NCI-H1048 (cell line): ENCODE measurements at regions not wholly inside any gene's neighbourhood (a gene's known extent, or its start where the extent isn't known, plus 50 kb on each side); places are given as distances from the start of the nearest gene placed in this dataset.
"Not testable (repeated sequence)": the region's sequence is repeated elsewhere in the genome, so short reads cannot be mapped to it uniquely, and the experiment has no call there.

ENCODE experiments used
- DNase-seq: peaks from one replicate; lab custom pipeline; 2025; lab: John Stamatoyannopoulos, UW

GRCh38 chr6:122182061-122182460 lies 217.4 kb upstream of the HSF2 start:
- no peak for DNase-seq

- DNase-seq, result no peak
These were observed 215.0 kb upstream of the HSF2 start for GRCh38 chr6:122184401-122184827.

GRCh38 chr6:122185458-122185857 lies 214.0 kb upstream of the HSF2 start:
- not testable (repeated sequence) for DNase-seq

- DNase-seq, result no peak
These were observed 212.3 kb upstream of the HSF2 start for GRCh38 chr6:122187186-122187585.

- DNase-seq, result no peak
These were observed 200.5 kb upstream of the HSF2 start for GRCh38 chr6:122198922-122199321.

GRCh38 chr6:122200440-122200839 lies 199.0 kb upstream of the HSF2 start:
- no peak for DNase-seq

- DNase-seq, result no peak
These were observed 196.8 kb upstream of the HSF2 start for GRCh38 chr6:122202576-122203137.

- no peak for DNase-seq
These were observed 192.4 kb upstream of the HSF2 start for GRCh38 chr6:122207061-122207460.

GRCh38 chr6:122207794-122208193 lies 191.7 kb upstream of the HSF2 start:
- no peak for DNase-seq

GRCh38 chr6:122214605-122215318 lies 184.7 kb upstream of the HSF2 start:
- DNase-seq, result no peak

- no peak for DNase-seq
These were observed 179.2 kb upstream of the HSF2 start for GRCh38 chr6:122220254-122220653.

- no peak for DNase-seq
These were observed 176.7 kb upstream of the HSF2 start for GRCh38 chr6:122222761-122223160.

GRCh38 chr6:122223251-122223650 lies 176.2 kb upstream of the HSF2 start:
- no peak for DNase-seq

- DNase-seq, result no peak
These were observed 160.6 kb upstream of the HSF2 start for GRCh38 chr6:122238861-122239260.

GRCh38 chr6:122246906-122247658 lies 152.4 kb upstream of the HSF2 start:
- no peak for DNase-seq

- no peak for DNase-seq
These were observed 151.3 kb upstream of the HSF2 start for GRCh38 chr6:122248001-122248669.

- DNase-seq, result no peak
These were observed 150.6 kb upstream of the HSF2 start for GRCh38 chr6:122248844-122249243.

- DNase-seq, result no peak
These were observed 140.6 kb upstream of the HSF2 start for GRCh38 chr6:122258839-122259238.

- DNase-seq, result no peak
These were observed 134.9 kb upstream of the HSF2 start for GRCh38 chr6:122264557-122264956.

GRCh38 chr6:122265755-122266154 lies 133.7 kb upstream of the HSF2 start:
- DNase-seq, result no peak

- DNase-seq, result no peak
These were observed 131.1 kb upstream of the HSF2 start for GRCh38 chr6:122268394-122268793.

- DNase-seq, result no peak
These were observed 122.8 kb upstream of the HSF2 start for GRCh38 chr6:122276637-122277036.
